ENCODE measurements at regions not wholly inside any gene's neighbourhood (a gene's known extent, or its start where the extent isn't known, plus 50 kb on each side); places are given as distances from the start of the nearest gene placed in this dataset.

DNA sequence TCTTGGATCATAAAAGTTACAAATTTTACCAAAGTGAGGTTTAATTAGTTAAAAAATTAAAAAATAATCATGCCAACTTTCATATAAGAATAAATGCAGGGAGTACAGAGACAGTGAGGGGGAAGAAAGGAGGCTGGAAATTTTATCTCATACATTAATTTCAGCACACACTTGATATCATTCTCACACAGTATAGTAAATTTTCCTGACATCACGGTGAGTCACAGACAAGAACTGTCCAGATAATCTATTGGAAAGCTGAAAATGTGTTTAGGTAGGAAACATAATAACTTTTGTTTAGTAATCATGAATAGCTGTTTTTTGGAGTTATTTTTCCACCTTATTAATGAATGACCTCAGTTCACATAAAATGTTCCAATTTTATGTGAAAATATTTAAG lies 1204.8 kb downstream of the GALC start:
- TF ChIP-seq, protein P1, sequence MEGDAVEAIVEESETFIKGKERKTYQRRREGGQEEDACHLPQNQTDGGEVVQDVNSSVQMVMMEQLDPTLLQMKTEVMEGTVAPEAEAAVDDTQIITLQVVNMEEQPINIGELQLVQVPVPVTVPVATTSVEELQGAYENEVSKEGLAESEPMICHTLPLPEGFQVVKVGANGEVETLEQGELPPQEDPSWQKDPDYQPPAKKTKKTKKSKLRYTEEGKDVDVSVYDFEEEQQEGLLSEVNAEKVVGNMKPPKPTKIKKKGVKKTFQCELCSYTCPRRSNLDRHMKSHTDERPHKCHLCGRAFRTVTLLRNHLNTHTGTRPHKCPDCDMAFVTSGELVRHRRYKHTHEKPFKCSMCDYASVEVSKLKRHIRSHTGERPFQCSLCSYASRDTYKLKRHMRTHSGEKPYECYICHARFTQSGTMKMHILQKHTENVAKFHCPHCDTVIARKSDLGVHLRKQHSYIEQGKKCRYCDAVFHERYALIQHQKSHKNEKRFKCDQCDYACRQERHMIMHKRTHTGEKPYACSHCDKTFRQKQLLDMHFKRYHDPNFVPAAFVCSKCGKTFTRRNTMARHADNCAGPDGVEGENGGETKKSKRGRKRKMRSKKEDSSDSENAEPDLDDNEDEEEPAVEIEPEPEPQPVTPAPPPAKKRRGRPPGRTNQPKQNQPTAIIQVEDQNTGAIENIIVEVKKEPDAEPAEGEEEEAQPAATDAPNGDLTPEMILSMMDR (IDR thresholded peaks at IDR 0.05; ENCODE audit: borderline replicate concordance, extremely low read depth, low read length, poor library complexity, severe bottlenecking), result no peak
- no peak for TF ChIP-seq EZH2 (IDR thresholded peaks at IDR 0.05; ENCODE audit: borderline replicate concordance, low read depth, low read length, severe bottlenecking)
